A549 (cell line): ENCODE measurements at regions not wholly inside any gene's neighbourhood (a gene's known extent, or its start where the extent isn't known, plus 50 kb on each side); places are given as distances from the start of the nearest gene placed in this dataset.
A peak's percentile ranks its signal among the peaks of the same experiment; 100 is the strongest.

Experiments
- ATAC-seq, 2 experiments: fragments of 200-7000 bp in 1 of 2; fragments of >200 bp in 1 of 2; cut with Nextera tagmentation in 1 of 2; cut with Tn5 transposase in 1 of 2; 3 replicates each; pipeline versions ENCODE4 v1.8.0 to v1.9.1; 2018 to 2020; ENCODE audit warnings: mild to moderate bottlenecking in 1 of 2, moderate library complexity in 1 of 2
- CTCF ChIA-PET: fragments of 300-600 bp; sonication (Branson Sonifier 250); formaldehyde crosslinking; extraction: SDS; loops from one replicate; lab custom pipeline; 2021; ENCODE audit warnings: antibody characterized with exemption, inconsistent platforms; lab: Yijun Ruan, JAX
- POLR2A ChIA-PET: fragments of 350-600 bp; formaldehyde crosslinking; extraction: SDS; loops from one replicate; lab custom pipeline; 2021; ENCODE audit warnings: antibody characterized with exemption, inconsistent platforms; lab: Yijun Ruan, JAX
- DNase-seq, 2 experiments: peaks; one replicate each; pipeline versions ENCODE4 v3.0.0 to v3.0.0-alpha.2; 2011 to 2016; ENCODE audit warnings: low read depth in 1 of 2, low spot score in 1 of 2
- FAIRE-seq: peaks from 2 replicates; lab custom pipeline; 2011; peaks lifted over from hg19 to GRCh38; lab: Jason Lieb, UNC
- H3K27ac ChIP-seq, 2 experiments: fragments of >200 bp; sonication (Bioruptor Twin); formaldehyde crosslinking; 3 replicates each; pipeline ENCODE4 v1.5.1; 2016 to 2017
- H3K4me1 ChIP-seq: fragments of >200 bp; sonication (Bioruptor Twin); formaldehyde crosslinking; 3 replicates; pipeline ENCODE4 v1.6.1; 2016
- H3K4me2 ChIP-seq: fragments of >200 bp; sonication (Bioruptor Twin); formaldehyde crosslinking; 3 replicates; pipeline ENCODE4 v1.6.1; 2016
- H3K4me3 ChIP-seq: fragments of >200 bp; sonication (Bioruptor Twin); formaldehyde crosslinking; 3 replicates; pipeline ENCODE4 v1.5.1; 2016
- H3K9me3 ChIP-seq: fragments of >200 bp; sonication (Bioruptor Twin); formaldehyde crosslinking; 3 replicates; pipeline ENCODE4 v1.6.1; 2016
- BHLHE40 ChIP-seq: IDR thresholded peaks from 2 replicates; pipeline ENCODE4 v1.6.1; 2012; ENCODE audit warnings: low read depth, low read length, inconsistent platforms
- CTCF ChIP-seq: fragments of >200 bp; sonication (Bioruptor Twin); formaldehyde crosslinking; IDR thresholded peaks from 3 replicates; pipeline ENCODE4 v1.5.1; 2016
- FOSB ChIP-seq: fragments of 250-450 bp; sonication (Bioruptor Pico); IDR thresholded peaks from 2 replicates; pipeline ENCODE4 v1.5.0; 2020; ENCODE audit warnings: mild to moderate bottlenecking, moderate library complexity
- FOXS1 ChIP-seq: fragments of 250-450 bp; sonication (Bioruptor Pico); IDR thresholded peaks from 2 replicates; pipeline ENCODE4 v1.5.0; 2020; ENCODE audit warnings: mild to moderate bottlenecking, moderate library complexity
- KDM1A ChIP-seq: fragments of 200-600 bp; sonication (generic); IDR thresholded peaks from 2 replicates; pipeline ENCODE4 v1.6.1; 2016; ENCODE audit warnings: low read depth, mild to moderate bottlenecking
- MAFK ChIP-seq: fragments of 450-650 bp; IDR thresholded peaks from 2 replicates; pipeline ENCODE4 v1.6.1; 2014; ENCODE audit not compliant: partially characterized antibody
- PHF8 ChIP-seq: fragments of 200-600 bp; sonication (generic); IDR thresholded peaks from 2 replicates; pipeline ENCODE4 v1.6.1; 2016; ENCODE audit warnings: low read depth, mild to moderate bottlenecking, antibody characterized with exemption, moderate library complexity, borderline replicate concordance
- POLR2A ChIP-seq: IDR thresholded peaks from 2 replicates; pipeline ENCODE4 v1.6.1; 2012; ENCODE audit warnings: mild to moderate bottlenecking, low read length
- RAD21 ChIP-seq, 2 experiments: fragments of >200 bp in 1 of 2; sonication (Bioruptor Twin) in 1 of 2; formaldehyde crosslinking in 1 of 2; IDR thresholded peaks in 1 of 2; conservative IDR thresholded peaks in 1 of 2; 2 replicates in 1 of 2; 3 replicates in 1 of 2; pipeline ENCODE4 v1.6.1; 2012 to 2018; ENCODE audit warnings: inconsistent platforms in 1 of 2
- RARB ChIP-seq: fragments of 250-450 bp; sonication (Bioruptor Pico); IDR thresholded peaks from 2 replicates; pipeline ENCODE4 v1.8.0; 2021; ENCODE audit warnings: mild to moderate bottlenecking, moderate library complexity
- RCOR1 ChIP-seq: fragments of 150-350 bp; IDR thresholded peaks from 2 replicates; pipeline ENCODE4 v1.6.1; 2014; ENCODE audit warnings: antibody characterized with exemption, low read length, low read depth
- REST ChIP-seq: fragments of 200-600 bp; sonication (generic); IDR thresholded peaks from 2 replicates; pipeline ENCODE4 v1.6.1; 2016; ENCODE audit warnings: antibody characterized with exemption, mild to moderate bottlenecking, moderate library complexity
- RNF2 ChIP-seq: fragments of 200-600 bp; sonication (generic); IDR thresholded peaks from 2 replicates; pipeline ENCODE4 v1.6.1; 2016; ENCODE audit warnings: low read depth, mild to moderate bottlenecking, antibody characterized with exemption, moderate library complexity, borderline replicate concordance
- SREBF2 ChIP-seq: fragments of 450-650 bp; IDR thresholded peaks from 2 replicates; pipeline ENCODE4 v1.6.1; 2014; ENCODE audit warnings: mild to moderate bottlenecking, moderate library complexity
- WGBS: methylation state at CpG from one replicate; pipeline ENCODE4 v1.1.6; 2017; ENCODE audit errors: missing lambda C conversion rate; 5-methylcytosine and 5-hydroxymethylcytosine counted together
- TF ChIP-seq, protein P1 (sequence below): fragments of >200 bp; sonication (Bioruptor Twin); formaldehyde crosslinking; IDR thresholded peaks from 3 replicates; pipeline ENCODE4 v1.6.1; 2016
- TF ChIP-seq, protein P2 (sequence below): fragments of 250-450 bp; sonication (Bioruptor Pico); IDR thresholded peaks from 2 replicates; pipeline ENCODE4 v1.5.0; 2021; ENCODE audit warnings: mild to moderate bottlenecking, moderate library complexity, borderline replicate concordance
- TF ChIP-seq, protein P3 (sequence below): fragments of 250-450 bp; sonication (Bioruptor Pico); IDR thresholded peaks from 2 replicates; pipeline ENCODE4 v1.5.0; 2020; ENCODE audit warnings: low read depth, mild to moderate bottlenecking, moderate library complexity
- TF ChIP-seq, protein P4 (sequence below): fragments of >200 bp; sonication (Bioruptor Twin); formaldehyde crosslinking; IDR thresholded peaks from 2 replicates; pipeline ENCODE4 v1.6.1; 2016
- TF ChIP-seq, protein P5 (sequence below): IDR thresholded peaks from 2 replicates; pipeline ENCODE4 v1.6.1; 2012

GRCh38 chr3:76566211-76566534 lies 473.7 kb upstream of the ROBO2 start:
- Histone ChIP-seq H3K27ac (no peak overlapping the region), H3K4me3 (no peak overlapping the region), H3K9me3 (peaks cover 3% of the 10 kb centered on the region; the same call in 1 of the 3 replicates), H3K4me2 (no peak overlapping the region), H3K4me1 (no peaks in the 10 kb centered on the region)
- DNase-seq (no peak), ATAC-seq (no peak), FAIRE-seq (no peak)
- POLR2A ChIA-PET: no interaction called here
- CTCF ChIA-PET: no interaction called here
- 6% methylated on average over 2 of the region's 2 CpGs for WGBS
- TF ChIP-seq FOSB (CRISPR knock-in tag) (no peak), CTCF (no peak), SREBF2 (no peak), RCOR1 (no peak), FOXS1 (CRISPR knock-in tag) (no peak), RNF2 (no peak)
- TF ChIP-seq, protein P1, sequence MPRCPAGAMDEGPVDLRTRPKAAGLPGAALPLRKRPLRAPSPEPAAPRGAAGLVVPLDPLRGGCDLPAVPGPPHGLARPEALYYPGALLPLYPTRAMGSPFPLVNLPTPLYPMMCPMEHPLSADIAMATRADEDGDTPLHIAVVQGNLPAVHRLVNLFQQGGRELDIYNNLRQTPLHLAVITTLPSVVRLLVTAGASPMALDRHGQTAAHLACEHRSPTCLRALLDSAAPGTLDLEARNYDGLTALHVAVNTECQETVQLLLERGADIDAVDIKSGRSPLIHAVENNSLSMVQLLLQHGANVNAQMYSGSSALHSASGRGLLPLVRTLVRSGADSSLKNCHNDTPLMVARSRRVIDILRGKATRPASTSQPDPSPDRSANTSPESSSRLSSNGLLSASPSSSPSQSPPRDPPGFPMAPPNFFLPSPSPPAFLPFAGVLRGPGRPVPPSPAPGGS: no peak
- TF ChIP-seq, protein P2, sequence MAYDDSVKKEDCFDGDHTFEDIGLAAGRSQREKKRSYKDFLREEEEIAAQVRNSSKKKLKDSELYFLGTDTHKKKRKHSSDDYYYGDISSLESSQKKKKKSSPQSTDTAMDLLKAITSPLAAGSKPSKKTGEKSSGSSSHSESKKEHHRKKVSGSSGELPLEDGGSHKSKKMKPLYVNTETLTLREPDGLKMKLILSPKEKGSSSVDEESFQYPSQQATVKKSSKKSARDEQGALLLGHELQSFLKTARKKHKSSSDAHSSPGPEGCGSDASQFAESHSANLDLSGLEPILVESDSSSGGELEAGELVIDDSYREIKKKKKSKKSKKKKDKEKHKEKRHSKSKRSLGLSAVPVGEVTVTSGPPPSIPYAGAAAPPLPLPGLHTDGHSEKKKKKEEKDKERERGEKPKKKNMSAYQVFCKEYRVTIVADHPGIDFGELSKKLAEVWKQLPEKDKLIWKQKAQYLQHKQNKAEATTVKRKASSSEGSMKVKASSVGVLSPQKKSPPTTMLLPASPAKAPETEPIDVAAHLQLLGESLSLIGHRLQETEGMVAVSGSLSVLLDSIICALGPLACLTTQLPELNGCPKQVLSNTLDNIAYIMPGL: no peak
- TF ChIP-seq, protein P3, sequence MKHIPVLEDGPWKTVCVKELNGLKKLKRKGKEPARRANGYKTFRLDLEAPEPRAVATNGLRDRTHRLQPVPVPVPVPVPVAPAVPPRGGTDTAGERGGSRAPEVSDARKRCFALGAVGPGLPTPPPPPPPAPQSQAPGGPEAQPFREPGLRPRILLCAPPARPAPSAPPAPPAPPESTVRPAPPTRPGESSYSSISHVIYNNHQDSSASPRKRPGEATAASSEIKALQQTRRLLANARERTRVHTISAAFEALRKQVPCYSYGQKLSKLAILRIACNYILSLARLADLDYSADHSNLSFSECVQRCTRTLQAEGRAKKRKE (CRISPR knock-in tag): no peak

DNA sequence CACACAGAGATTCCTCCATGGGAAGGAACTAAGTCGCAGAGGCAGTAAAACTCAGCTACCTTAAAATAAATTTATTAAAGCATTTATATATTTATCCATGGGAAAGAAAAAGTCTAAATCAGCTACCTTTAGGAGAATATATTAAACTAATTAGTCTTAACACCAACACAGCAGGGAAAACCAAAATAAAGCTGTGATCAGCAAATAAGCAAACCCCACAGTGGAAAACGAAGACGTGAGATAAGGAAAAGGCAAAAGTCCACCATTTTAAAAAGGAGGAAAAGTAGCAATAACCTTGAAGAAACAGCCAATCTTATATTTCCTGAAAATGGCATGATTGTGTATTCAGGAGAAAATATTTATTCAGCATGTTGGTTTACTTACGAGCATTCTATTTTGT lies 473.0 kb upstream of the ROBO2 start:
- no peak for ATAC-seq
- FAIRE-seq: no peak
- TF ChIP-seq, protein P4, sequence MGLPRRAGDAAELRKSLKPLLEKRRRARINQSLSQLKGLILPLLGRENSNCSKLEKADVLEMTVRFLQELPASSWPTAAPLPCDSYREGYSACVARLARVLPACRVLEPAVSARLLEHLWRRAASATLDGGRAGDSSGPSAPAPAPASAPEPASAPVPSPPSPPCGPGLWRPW: no peak
- peak; percentile 49 for TF ChIP-seq MAFK
- 11% methylated on average over 4 of the region's 4 CpGs for WGBS
- DNase-seq: no peak
- H3K27ac ChIP-seq: no peak overlapping the region
- H3K9me3 ChIP-seq: peaks cover 3% of the 10 kb centered on the region; the same call in 1 of the 3 replicates
- ChIA-PET POLR2A (no interaction called here), CTCF (no interaction called here)
- no peak overlapping the region for H3K4me2 ChIP-seq
- H3K4me3 ChIP-seq: no peak overlapping the region
- H3K4me1 ChIP-seq: no peaks in the 10 kb centered on the region

GRCh38 chr3:76570436-76571057 lies 469.4 kb upstream of the ROBO2 start:
- WGBS: 15% methylated on average over 3 of the region's 3 CpGs
- ATAC-seq (no peak), DNase-seq (peak in 1 of 2 experiments; percentile 2)
- H3K27ac ChIP-seq: no peak overlapping the region
- H3K4me3 ChIP-seq: no peak overlapping the region
- TF ChIP-seq, protein P5, sequence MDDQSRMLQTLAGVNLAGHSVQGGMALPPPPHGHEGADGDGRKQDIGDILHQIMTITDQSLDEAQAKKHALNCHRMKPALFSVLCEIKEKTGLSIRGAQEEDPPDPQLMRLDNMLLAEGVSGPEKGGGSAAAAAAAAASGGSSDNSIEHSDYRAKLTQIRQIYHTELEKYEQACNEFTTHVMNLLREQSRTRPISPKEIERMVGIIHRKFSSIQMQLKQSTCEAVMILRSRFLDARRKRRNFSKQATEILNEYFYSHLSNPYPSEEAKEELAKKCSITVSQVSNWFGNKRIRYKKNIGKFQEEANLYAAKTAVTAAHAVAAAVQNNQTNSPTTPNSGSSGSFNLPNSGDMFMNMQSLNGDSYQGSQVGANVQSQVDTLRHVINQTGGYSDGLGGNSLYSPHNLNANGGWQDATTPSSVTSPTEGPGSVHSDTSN: no peak
- TF ChIP-seq POLR2A (no peak), RARB (CRISPR knock-in tag) (no peak), BHLHE40 (no peak), REST (no peak), RAD21 (conservative IDR thresholded peaks at IDR 0.05 in 1 of 2, IDR thresholded peaks at IDR 0.05 in 1 of 2) (peak in 1 of 2 experiments; percentile 29; a peak in 1 of 5 replicates), CTCF (peak; percentile 24; the same call in 1 of the 3 replicates), PHF8 (no peak), KDM1A (no peak)
- TF ChIP-seq, all 56 proteins: peak for 2
- no peak for FAIRE-seq
- Histone ChIP-seq H3K4me2 (no peak overlapping the region), H3K4me1 (no peaks in the 10 kb centered on the region), H3K9me3 (no peaks in the 10 kb centered on the region; the same call in 2 of the 3 replicates)
- ChIA-PET POLR2A (no interaction called here), CTCF (no interaction called here)
